Ovary (tissue), 7 donors: ENCODE measurements at regions not wholly inside any gene's neighbourhood (a gene's known extent, or its start where the extent isn't known, plus 50 kb on each side); places are given as distances from the start of the nearest gene placed in this dataset.

Experiments used
- DNase-seq, 5 donors: peaks; one replicate each; pipeline ENCODE4 v3.0.0-alpha.2; 2019 to 2020
- H3K27ac ChIP-seq, 2 donors: fragments of 200-600 bp; one replicate each; pipeline versions ENCODE4 v1.5.1 to v1.8.0; 2019 to 2022
- H3K27me3 ChIP-seq: fragments of 200-600 bp; one replicate; pipeline ENCODE4 v1.8.0; 2022
- H3K36me3 ChIP-seq: fragments of 200-600 bp; sonication (generic); one replicate; pipeline ENCODE4 v1.5.1; 2019
- H3K4me1 ChIP-seq: one replicate; pipeline ENCODE4 v1.8.1; 2013; ENCODE audit warnings: mild to moderate bottlenecking, moderate library complexity; ENCODE audit not compliant: insufficient read depth
- H3K4me3 ChIP-seq: fragments of 200-600 bp; sonication (generic); one replicate; pipeline ENCODE4 v1.5.1; 2017
- H3K9me3 ChIP-seq, 2 donors: fragments of 200-600 bp in 1 of 2; sonication (generic) in 1 of 2; one replicate each; pipeline versions ENCODE4 v1.5.1 to v1.8.1; 2013 to 2019; ENCODE audit warnings: mild to moderate bottlenecking in 1 of 2, moderate library complexity in 1 of 2
- CTCF ChIP-seq, 3 donors: fragments of 450-650 bp in 2 of 3; fragments of 200-600 bp in 1 of 3; IDR thresholded peaks; one replicate each; pipeline versions ENCODE4 v1.5.1 to v1.8.0; 2016 to 2022; ENCODE audit warnings: antibody characterized with exemption in 3 of 3, mild to moderate bottlenecking in 1 of 3
- EP300 ChIP-seq: sonication (generic); formaldehyde crosslinking; IDR thresholded peaks from one replicate; pipeline ENCODE4 v1.6.1; 2017; ENCODE audit warnings: antibody characterized with exemption
- POLR2A ChIP-seq: fragments of 450-650 bp; IDR thresholded peaks from one replicate; pipeline ENCODE4 v1.6.1; 2017; ENCODE audit warnings: antibody characterized with exemption, mild to moderate bottlenecking, moderate library complexity
- WGBS, 3 donors: extraction: QIAGEN DNeasy Blood & Tissue Kit in 1 of 3; methylation state at CpG; one replicate each; pipeline versions ENCODE4 v1.1.5 to v1.1.7; 2013 to 2017; 5-methylcytosine and 5-hydroxymethylcytosine counted together
- intact Hi-C, 4 donors: fragments of 100-400 bp; cut with DNase I; formaldehyde crosslinking; loops; one replicate each; pipeline versions ENCODE4 v1.11.0 to v1.15.1; 2022 to 2023
- donor health status: DM: no; HTN: no; CAD: no; lungs with moderate emphysema.
- donor health status: DM: no; HTN: no; CAD: no.
- donor health status: Bipolar disorder and iron deficiency.
- donor health status: DM: no; HTN: no; CAD: no.
- donor health status: DM: yes; HTN: yes; CAD: no.

- H3K36me3 ChIP-seq: no peaks in the 10 kb centered on the region
- no peaks in the 10 kb centered on the region for H3K27me3 ChIP-seq
- DNase-seq: no peak
- no peak overlapping the region for H3K27ac ChIP-seq
- H3K4me3 ChIP-seq: no peak overlapping the region
- no peaks in the 10 kb centered on the region for H3K9me3 ChIP-seq
- TF ChIP-seq EP300 (no peak), POLR2A (no peak), CTCF (IDR thresholded peaks at IDR 0.05) (no peak)
- intact Hi-C loops: loop anchor here in 1 of 4 donors (10.0 kb wide), 1 partner anchor 184 kb away; no protein-coding TSS in a partner anchor
- WGBS, 3 donors: 92 to 97% (median 94%) methylated on average over 6 of the region's 6 CpGs
- peaks cover 7% of the 10 kb centered on the region for H3K4me1 ChIP-seq
Observed at GRCh38 chr3:72150634-72151412, 365.9 kb upstream of the PROK2 start.

GRCh38 chr3:72149645-72150300, 364.8 kb upstream of the PROK2 start:
- DNase-seq: no peak
- intact Hi-C loops: loop anchor here in 1 of 4 donors (10.0 kb wide), 1 partner anchor 185 kb away; no protein-coding TSS in a partner anchor
- Histone ChIP-seq H3K4me1 (peaks cover 3% of the 10 kb centered on the region), H3K9me3 (no peaks in the 10 kb centered on the region), H3K27ac (no peak overlapping the region), H3K4me3 (no peak overlapping the region), H3K36me3 (no peaks in the 10 kb centered on the region), H3K27me3 (no peaks in the 10 kb centered on the region)
- no peak for TF ChIP-seq EP300
- TF ChIP-seq CTCF (IDR thresholded peaks at IDR 0.05): no peak
- no peak for TF ChIP-seq POLR2A
- 90 to 96% (median 92%) methylated on average over 8 of the region's 8 CpGs for WGBS, 3 donors

- no peak for TF ChIP-seq EP300
- no peak for TF ChIP-seq CTCF (IDR thresholded peaks at IDR 0.05)
- 94 to 97% (median 95%) methylated on average over 3 of the region's 3 CpGs for WGBS, 3 donors
- peaks cover 3% of the 10 kb centered on the region for H3K4me1 ChIP-seq
- intact Hi-C loops: no loop called here
- DNase-seq: no peak
- no peak overlapping the region for H3K27ac ChIP-seq
- no peaks in the 10 kb centered on the region for H3K36me3 ChIP-seq
- H3K4me3 ChIP-seq: no peak overlapping the region
- H3K9me3 ChIP-seq: no peaks in the 10 kb centered on the region
- H3K27me3 ChIP-seq: no peaks in the 10 kb centered on the region
Observed at GRCh38 chr3:72147600-72147999, 362.7 kb upstream of the PROK2 start.

- TF ChIP-seq EP300: no peak
- no peak for TF ChIP-seq POLR2A
- TF ChIP-seq CTCF (IDR thresholded peaks at IDR 0.05): no peak
- H3K4me3 ChIP-seq: no peak overlapping the region
- DNase-seq: no peak
- no peaks in the 10 kb centered on the region for H3K36me3 ChIP-seq
- H3K4me1 ChIP-seq: no peaks in the 10 kb centered on the region
- intact Hi-C loops: no loop called here
- 58 to 64% (median 63%) methylated on average over 12 of the region's 12 CpGs for WGBS, 3 donors
- H3K27me3 ChIP-seq: no peaks in the 10 kb centered on the region
- no peaks in the 10 kb centered on the region for H3K9me3 ChIP-seq
- no peak overlapping the region for H3K27ac ChIP-seq
Observed at GRCh38 chr3:72145506-72146380, 360.8 kb upstream of the PROK2 start.
